WTC11 (cell line): ENCODE measurements at regions not wholly inside any gene's neighbourhood (a gene's known extent, or its start where the extent isn't known, plus 50 kb on each side); places are given as distances from the start of the nearest gene placed in this dataset.

Experiments used
- ATAC-seq: fragments of 200-7000 bp; cut with Tn5 transposase; 2 replicates; pipeline ENCODE4 v1.10.0; 2021; ENCODE audit warnings: mild to moderate bottlenecking, moderate library complexity
- CTCF ChIA-PET: fragments of 300-600 bp; sonication (Branson Sonifier 250); formaldehyde crosslinking; loops from one replicate; lab custom pipeline; 2021; ENCODE audit warnings: antibody characterized with exemption; lab: Charles Lee
- POLR2A ChIA-PET: fragments of 350-600 bp; sonication (Branson Sonifier 250); formaldehyde crosslinking; loops from one replicate; lab custom pipeline; 2021; ENCODE audit warnings: antibody characterized with exemption; lab: Charles Lee
- DNase-seq: peaks from one replicate; pipeline ENCODE4 v3.0.0; 2021; ENCODE audit warnings: low spot score
- H3K27ac Mint-ChIP-seq: 2 replicates; pipeline ENCODE4 v1.8.0; 2021; ENCODE audit warnings: mixed read lengths
- H3K27me3 Mint-ChIP-seq: 2 replicates; pipeline ENCODE4 v1.8.0; 2021; ENCODE audit warnings: low read depth, mild to moderate bottlenecking, moderate library complexity, mixed read lengths
- H3K36me3 Mint-ChIP-seq: 2 replicates; pipeline ENCODE4 v1.8.0; 2021; ENCODE audit warnings: mixed read lengths
- H3K4me1 Mint-ChIP-seq: 2 replicates; pipeline ENCODE4 v1.8.0; 2022; ENCODE audit warnings: mixed read lengths
- H3K4me3 Mint-ChIP-seq: 2 replicates; pipeline ENCODE4 v1.8.0; 2021; ENCODE audit warnings: mild to moderate bottlenecking, moderate library complexity, mixed read lengths
- H3K9me3 Mint-ChIP-seq: 2 replicates; pipeline ENCODE4 v1.8.0; 2021; ENCODE audit warnings: mixed read lengths
- GTF2I ChIP-seq: fragments of 250-450 bp; sonication (Bioruptor Pico); conservative IDR thresholded peaks from 2 replicates; pipeline ENCODE4 v1.4.0; 2021; ENCODE audit warnings: mild to moderate bottlenecking
- IRF2 ChIP-seq: sonication (generic); formaldehyde crosslinking; IDR thresholded peaks from 2 replicates; pipeline ENCODE4 v1.8.0; 2022; ENCODE audit warnings: low read depth, missing genetic modification reagents, borderline replicate concordance
- MYBL2 ChIP-seq: sonication (generic); formaldehyde crosslinking; IDR thresholded peaks from 2 replicates; pipeline ENCODE4 v1.8.1; 2023; ENCODE audit warnings: mild to moderate bottlenecking, moderate library complexity, missing genetic modification reagents
- SOX15 ChIP-seq: fragments of 250-450 bp; sonication (Bioruptor Pico); IDR thresholded peaks from 2 replicates; pipeline ENCODE4 v1.9.0; 2021; ENCODE audit warnings: mild to moderate bottlenecking
- TP53 ChIP-seq: sonication (generic); formaldehyde crosslinking; IDR thresholded peaks from 2 replicates; pipeline ENCODE4 v1.8.1; 2023; ENCODE audit warnings: mild to moderate bottlenecking, missing genetic modification reagents
- ZNF317 ChIP-seq: sonication (generic); formaldehyde crosslinking; IDR thresholded peaks from 2 replicates; pipeline ENCODE4 v1.8.1; 2023; ENCODE audit warnings: low read depth, mild to moderate bottlenecking, moderate library complexity, missing genetic modification reagents, borderline replicate concordance
- ZNF423 ChIP-seq: fragments of 250-450 bp; sonication (Bioruptor Pico); IDR thresholded peaks from 2 replicates; pipeline ENCODE4 v2.1.2; 2022; ENCODE audit warnings: mild to moderate bottlenecking, moderate library complexity
- TF ChIP-seq, protein P1 (sequence below): sonication (generic); formaldehyde crosslinking; IDR thresholded peaks from 2 replicates; pipeline ENCODE4 v1.8.0; 2023; ENCODE audit warnings: missing genetic modification reagents, mild to moderate bottlenecking, borderline replicate concordance
- TF ChIP-seq, protein P2 (sequence below): sonication (generic); formaldehyde crosslinking; IDR thresholded peaks from 2 replicates; pipeline ENCODE4 v1.8.1; 2023; ENCODE audit warnings: mild to moderate bottlenecking, missing genetic modification reagents, moderate library complexity
- TF ChIP-seq, protein P3 (sequence below): sonication (generic); formaldehyde crosslinking; IDR thresholded peaks from 2 replicates; pipeline ENCODE4 v1.8.0; 2022; ENCODE audit warnings: mild to moderate bottlenecking, missing genetic modification reagents
- TF ChIP-seq, protein P4 (sequence below): sonication (generic); formaldehyde crosslinking; IDR thresholded peaks from 2 replicates; pipeline ENCODE4 v1.8.0; 2022; ENCODE audit warnings: mild to moderate bottlenecking, missing genetic modification reagents
- TF ChIP-seq, protein P5 (sequence below): sonication (generic); formaldehyde crosslinking; IDR thresholded peaks from 2 replicates; pipeline ENCODE4 v1.8.0; 2022; ENCODE audit warnings: mild to moderate bottlenecking, missing genetic modification reagents
- TF ChIP-seq, protein P6 (sequence below): fragments of 200-600 bp; IDR thresholded peaks from 2 replicates; pipeline ENCODE4 v1.8.0; 2022; ENCODE audit warnings: antibody characterized with exemption
- TF ChIP-seq, protein P7 (sequence below): sonication (generic); formaldehyde crosslinking; IDR thresholded peaks from 2 replicates; pipeline ENCODE4 v1.8.0; 2022; ENCODE audit warnings: mild to moderate bottlenecking, missing genetic modification reagents

DNA sequence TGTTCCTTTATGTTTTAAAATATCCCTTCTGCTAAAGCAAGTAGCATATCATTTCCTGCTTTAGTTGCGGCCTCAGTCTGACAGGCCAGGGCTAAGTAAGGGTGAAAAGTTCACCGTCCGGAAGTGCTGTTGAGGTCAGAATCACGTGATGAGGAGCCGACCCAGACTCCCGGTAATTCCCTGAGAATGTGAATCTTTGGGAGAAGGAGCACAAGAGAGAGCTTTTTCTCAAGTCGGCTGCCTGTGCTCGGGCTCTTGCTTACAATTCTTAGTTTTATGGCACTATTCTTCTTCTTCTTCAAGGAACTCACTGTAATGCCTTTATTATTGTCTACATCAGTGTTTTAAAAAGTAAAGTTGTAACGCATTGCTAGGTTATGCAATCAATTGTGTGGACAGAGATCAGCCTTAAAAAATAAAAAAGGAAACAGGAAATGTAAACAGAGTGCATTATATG, 309.3 kb downstream of the PRL start (continued):
- TF ChIP-seq, protein P1, sequence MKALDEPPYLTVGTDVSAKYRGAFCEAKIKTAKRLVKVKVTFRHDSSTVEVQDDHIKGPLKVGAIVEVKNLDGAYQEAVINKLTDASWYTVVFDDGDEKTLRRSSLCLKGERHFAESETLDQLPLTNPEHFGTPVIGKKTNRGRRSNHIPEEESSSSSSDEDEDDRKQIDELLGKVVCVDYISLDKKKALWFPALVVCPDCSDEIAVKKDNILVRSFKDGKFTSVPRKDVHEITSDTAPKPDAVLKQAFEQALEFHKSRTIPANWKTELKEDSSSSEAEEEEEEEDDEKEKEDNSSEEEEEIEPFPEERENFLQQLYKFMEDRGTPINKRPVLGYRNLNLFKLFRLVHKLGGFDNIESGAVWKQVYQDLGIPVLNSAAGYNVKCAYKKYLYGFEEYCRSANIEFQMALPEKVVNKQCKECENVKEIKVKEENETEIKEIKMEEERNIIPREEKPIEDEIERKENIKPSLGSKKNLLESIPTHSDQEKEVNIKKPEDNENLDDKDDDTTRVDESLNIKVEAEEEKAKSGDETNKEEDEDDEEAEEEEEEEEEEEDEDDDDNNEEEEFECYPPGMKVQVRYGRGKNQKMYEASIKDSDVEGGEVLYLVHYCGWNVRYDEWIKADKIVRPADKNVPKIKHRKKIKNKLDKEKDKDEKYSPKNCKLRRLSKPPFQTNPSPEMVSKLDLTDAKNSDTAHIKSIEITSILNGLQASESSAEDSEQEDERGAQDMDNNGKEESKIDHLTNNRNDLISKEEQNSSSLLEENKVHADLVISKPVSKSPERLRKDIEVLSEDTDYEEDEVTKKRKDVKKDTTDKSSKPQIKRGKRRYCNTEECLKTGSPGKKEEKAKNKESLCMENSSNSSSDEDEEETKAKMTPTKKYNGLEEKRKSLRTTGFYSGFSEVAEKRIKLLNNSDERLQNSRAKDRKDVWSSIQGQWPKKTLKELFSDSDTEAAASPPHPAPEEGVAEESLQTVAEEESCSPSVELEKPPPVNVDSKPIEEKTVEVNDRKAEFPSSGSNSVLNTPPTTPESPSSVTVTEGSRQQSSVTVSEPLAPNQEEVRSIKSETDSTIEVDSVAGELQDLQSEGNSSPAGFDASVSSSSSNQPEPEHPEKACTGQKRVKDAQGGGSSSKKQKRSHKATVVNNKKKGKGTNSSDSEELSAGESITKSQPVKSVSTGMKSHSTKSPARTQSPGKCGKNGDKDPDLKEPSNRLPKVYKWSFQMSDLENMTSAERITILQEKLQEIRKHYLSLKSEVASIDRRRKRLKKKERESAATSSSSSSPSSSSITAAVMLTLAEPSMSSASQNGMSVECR (CRISPR knock-in tag), result no peak

DNA sequence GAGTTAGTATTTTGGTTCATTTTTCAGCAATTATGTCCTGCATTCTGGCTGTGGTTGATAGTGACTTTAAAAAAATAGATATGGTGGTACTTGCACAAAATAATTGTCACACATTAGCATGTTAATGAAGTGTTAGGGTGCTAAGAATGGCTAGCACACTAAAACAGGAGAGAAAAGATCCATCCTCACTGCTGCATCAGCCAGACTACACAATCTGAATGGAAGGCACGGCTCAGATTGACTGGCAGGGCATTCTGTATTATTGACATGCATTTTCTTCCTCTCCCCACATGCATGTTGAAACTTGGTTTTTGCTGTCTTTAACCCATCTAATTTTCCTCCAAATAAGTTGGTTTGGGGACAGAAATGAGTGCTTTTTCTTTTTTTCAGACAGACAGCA, 306.3 kb downstream of the PRL start:
- H3K27me3 Mint-ChIP-seq, result no peaks in the 10 kb centered on the region
- TF ChIP-seq, protein P2, sequence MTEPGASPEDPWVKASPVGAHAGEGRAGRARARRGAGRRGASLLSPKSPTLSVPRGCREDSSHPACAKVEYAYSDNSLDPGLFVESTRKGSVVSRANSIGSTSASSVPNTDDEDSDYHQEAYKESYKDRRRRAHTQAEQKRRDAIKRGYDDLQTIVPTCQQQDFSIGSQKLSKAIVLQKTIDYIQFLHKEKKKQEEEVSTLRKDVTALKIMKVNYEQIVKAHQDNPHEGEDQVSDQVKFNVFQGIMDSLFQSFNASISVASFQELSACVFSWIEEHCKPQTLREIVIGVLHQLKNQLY (CRISPR knock-in tag), result no peak
- TF ChIP-seq IRF2 (no peak), ZNF317 (CRISPR knock-in tag) (no peak), MYBL2 (CRISPR knock-in tag) (no peak), GTF2I (no peak)
- TF ChIP-seq, protein P3, sequence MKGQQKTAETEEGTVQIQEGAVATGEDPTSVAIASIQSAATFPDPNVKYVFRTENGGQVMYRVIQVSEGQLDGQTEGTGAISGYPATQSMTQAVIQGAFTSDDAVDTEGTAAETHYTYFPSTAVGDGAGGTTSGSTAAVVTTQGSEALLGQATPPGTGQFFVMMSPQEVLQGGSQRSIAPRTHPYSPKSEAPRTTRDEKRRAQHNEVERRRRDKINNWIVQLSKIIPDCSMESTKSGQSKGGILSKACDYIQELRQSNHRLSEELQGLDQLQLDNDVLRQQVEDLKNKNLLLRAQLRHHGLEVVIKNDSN (CRISPR knock-in tag), result no peak
- TF ChIP-seq, protein P4, sequence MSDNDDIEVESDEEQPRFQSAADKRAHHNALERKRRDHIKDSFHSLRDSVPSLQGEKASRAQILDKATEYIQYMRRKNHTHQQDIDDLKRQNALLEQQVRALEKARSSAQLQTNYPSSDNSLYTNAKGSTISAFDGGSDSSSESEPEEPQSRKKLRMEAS (CRISPR knock-in tag), result no peak
- TF ChIP-seq, protein P5, sequence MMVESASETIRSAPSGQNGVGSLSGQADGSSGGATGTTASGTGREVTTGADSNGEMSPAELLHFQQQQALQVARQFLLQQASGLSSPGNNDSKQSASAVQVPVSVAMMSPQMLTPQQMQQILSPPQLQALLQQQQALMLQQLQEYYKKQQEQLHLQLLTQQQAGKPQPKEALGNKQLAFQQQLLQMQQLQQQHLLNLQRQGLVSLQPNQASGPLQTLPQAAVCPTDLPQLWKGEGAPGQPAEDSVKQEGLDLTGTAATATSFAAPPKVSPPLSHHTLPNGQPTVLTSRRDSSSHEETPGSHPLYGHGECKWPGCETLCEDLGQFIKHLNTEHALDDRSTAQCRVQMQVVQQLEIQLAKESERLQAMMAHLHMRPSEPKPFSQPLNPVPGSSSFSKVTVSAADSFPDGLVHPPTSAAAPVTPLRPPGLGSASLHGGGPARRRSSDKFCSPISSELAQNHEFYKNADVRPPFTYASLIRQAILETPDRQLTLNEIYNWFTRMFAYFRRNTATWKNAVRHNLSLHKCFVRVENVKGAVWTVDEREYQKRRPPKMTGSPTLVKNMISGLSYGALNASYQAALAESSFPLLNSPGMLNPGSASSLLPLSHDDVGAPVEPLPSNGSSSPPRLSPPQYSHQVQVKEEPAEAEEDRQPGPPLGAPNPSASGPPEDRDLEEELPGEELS, result no peak
- H3K36me3 Mint-ChIP-seq, result no peaks in the 10 kb centered on the region
- DNase-seq, result no peak
- peaks cover 17% of the 10 kb centered on the region for H3K4me1 Mint-ChIP-seq
- CTCF ChIA-PET, result no interaction called here
- H3K4me3 Mint-ChIP-seq, result no peak overlapping the region
- no peak overlapping the region; the same call in 1 of the 2 replicates for H3K27ac Mint-ChIP-seq
- no peaks in the 10 kb centered on the region for H3K9me3 Mint-ChIP-seq
- ATAC-seq, result no peak
- POLR2A ChIA-PET, result no interaction called here

DNA sequence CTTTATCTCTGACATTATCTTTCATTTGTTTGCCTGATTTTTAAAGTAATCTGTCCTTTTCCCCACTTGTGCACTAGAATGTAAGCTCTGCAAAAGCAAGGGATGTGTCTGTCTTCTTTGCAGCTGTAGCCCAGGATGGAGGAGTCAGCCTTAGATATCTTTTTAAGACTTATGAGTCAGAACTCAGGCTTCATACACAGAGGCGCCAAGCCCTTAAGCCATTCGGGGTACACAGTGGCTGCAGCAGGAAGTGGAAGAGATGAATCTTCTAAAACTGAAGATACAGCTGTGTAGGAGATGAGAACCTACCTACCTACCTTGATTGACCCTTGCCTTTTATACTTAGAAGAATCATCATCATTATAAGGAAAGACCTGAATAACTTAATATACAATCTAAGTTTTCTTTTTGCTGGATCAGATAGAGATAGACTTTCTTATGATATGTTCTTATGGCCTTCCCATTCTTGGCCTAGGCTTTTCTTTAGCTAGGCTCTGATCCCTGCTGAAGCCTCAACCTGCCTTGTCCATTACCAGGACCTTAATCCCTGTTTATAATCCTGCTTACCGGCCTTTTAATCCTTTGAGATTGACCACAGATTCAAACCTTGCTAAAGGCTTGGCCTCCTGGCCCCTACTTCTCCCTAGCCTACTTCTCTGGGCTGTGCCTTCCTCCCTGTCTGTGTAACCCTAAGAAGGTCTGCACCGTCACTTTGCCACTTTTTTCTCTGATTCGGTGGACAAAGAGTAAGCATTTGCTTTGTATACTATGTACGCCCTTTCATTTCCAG, 304.5 kb downstream of the PRL start:
- no peak for TF ChIP-seq ZNF423 (CRISPR knock-in tag)
- no peak for TF ChIP-seq SOX15 (CRISPR knock-in tag)
- TF ChIP-seq GTF2I, result no peak
- TF ChIP-seq, protein P6, sequence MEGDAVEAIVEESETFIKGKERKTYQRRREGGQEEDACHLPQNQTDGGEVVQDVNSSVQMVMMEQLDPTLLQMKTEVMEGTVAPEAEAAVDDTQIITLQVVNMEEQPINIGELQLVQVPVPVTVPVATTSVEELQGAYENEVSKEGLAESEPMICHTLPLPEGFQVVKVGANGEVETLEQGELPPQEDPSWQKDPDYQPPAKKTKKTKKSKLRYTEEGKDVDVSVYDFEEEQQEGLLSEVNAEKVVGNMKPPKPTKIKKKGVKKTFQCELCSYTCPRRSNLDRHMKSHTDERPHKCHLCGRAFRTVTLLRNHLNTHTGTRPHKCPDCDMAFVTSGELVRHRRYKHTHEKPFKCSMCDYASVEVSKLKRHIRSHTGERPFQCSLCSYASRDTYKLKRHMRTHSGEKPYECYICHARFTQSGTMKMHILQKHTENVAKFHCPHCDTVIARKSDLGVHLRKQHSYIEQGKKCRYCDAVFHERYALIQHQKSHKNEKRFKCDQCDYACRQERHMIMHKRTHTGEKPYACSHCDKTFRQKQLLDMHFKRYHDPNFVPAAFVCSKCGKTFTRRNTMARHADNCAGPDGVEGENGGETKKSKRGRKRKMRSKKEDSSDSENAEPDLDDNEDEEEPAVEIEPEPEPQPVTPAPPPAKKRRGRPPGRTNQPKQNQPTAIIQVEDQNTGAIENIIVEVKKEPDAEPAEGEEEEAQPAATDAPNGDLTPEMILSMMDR, result no peak
- TF ChIP-seq TP53 (CRISPR knock-in tag), result no peak
- TF ChIP-seq ZNF317 (CRISPR knock-in tag), result no peak
- TF ChIP-seq, protein P5, result no peak
- TF ChIP-seq, protein P7, sequence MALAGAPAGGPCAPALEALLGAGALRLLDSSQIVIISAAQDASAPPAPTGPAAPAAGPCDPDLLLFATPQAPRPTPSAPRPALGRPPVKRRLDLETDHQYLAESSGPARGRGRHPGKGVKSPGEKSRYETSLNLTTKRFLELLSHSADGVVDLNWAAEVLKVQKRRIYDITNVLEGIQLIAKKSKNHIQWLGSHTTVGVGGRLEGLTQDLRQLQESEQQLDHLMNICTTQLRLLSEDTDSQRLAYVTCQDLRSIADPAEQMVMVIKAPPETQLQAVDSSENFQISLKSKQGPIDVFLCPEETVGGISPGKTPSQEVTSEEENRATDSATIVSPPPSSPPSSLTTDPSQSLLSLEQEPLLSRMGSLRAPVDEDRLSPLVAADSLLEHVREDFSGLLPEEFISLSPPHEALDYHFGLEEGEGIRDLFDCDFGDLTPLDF (CRISPR knock-in tag), result no peak
- ATAC-seq (no peak), DNase-seq (no peak)
- Mint-ChIP-seq H3K4me3 (no peak overlapping the region), H3K9me3 (no peaks in the 10 kb centered on the region), H3K27me3 (no peaks in the 10 kb centered on the region), H3K36me3 (no peaks in the 10 kb centered on the region), H3K4me1 (peaks cover 22% of the 10 kb centered on the region), H3K27ac (peak overlapping the region; percentile 0; the same call in 1 of the 2 replicates)
- ChIA-PET CTCF (no interaction called here), POLR2A (interaction anchor here (0.6 kb wide), 1 partner anchor 36 kb away, joined by 5 read pairs; no protein-coding TSS in a partner anchor)
